Endothelial cell of umbilical vein (primary cell): ENCODE measurements at regions not wholly inside any gene's neighbourhood (a gene's known extent, or its start where the extent isn't known, plus 50 kb on each side); places are given as distances from the start of the nearest gene placed in this dataset.

Source experiments
- BruUV-seq: library from RNA; stranded (reverse); fragments of 400-500 nt; replicated peaks from 2 replicates; lab custom pipeline; 2021; lab: Mats Ljungman, UMichigan
- CTCF ChIA-PET: fragments of 300-600, 350-600 bp; sonication (Branson Sonifier 250); formaldehyde crosslinking; loops from one replicate; lab custom pipeline; 2021; ENCODE audit warnings: antibody characterized with exemption, inconsistent platforms; lab: Charles Lee
- POLR2A ChIA-PET: fragments of 300-600, 350-600 bp; sonication (Branson Sonifier 250); formaldehyde crosslinking; loops from one replicate; lab custom pipeline; 2021; ENCODE audit warnings: antibody characterized with exemption, inconsistent platforms; lab: Charles Lee
- DNase-seq: peaks from one replicate; pipeline ENCODE4 v3.0.0-alpha.2; 2011; ENCODE audit warnings: low read depth, low spot score
- FAIRE-seq: peaks from 2 replicates; lab custom pipeline; 2011; peaks lifted over from hg19 to GRCh38; lab: Jason Lieb, UNC
- H2AFZ ChIP-seq: 2 replicates; pipeline ENCODE4 v1.6.0; 2012; ENCODE audit warnings: low read depth, low read length, control low read depth, inconsistent platforms
- H3K27ac ChIP-seq: 2 replicates; pipeline ENCODE4 v1.5.1; 2011; ENCODE audit warnings: low read depth, mild to moderate bottlenecking, control low read depth, low read length, moderate library complexity; ENCODE audit not compliant: insufficient read depth
- H3K27me3 ChIP-seq, 2 experiments: 2 replicates each; pipeline versions ENCODE4 v1.6.0 to v1.6.1; 2011; ENCODE audit warnings: low read length in 2 of 2, mixed read lengths in 1 of 2; ENCODE audit not compliant: control insufficient read depth in 2 of 2, insufficient read depth in 2 of 2
- H3K36me3 ChIP-seq, 2 experiments: 2 replicates in 1 of 2; 3 replicates in 1 of 2; pipeline ENCODE4 v1.5.1; 2011; ENCODE audit warnings: low read length in 2 of 2, mild to moderate bottlenecking in 1 of 2, moderate library complexity in 1 of 2; ENCODE audit not compliant: control insufficient read depth in 2 of 2, insufficient read depth in 2 of 2; ENCODE audit errors: extremely low read depth in 1 of 2
- H3K4me1 ChIP-seq: 3 replicates; pipeline ENCODE4 v1.5.1; 2011; ENCODE audit warnings: mild to moderate bottlenecking, low read length; ENCODE audit not compliant: control insufficient read depth, insufficient read depth; ENCODE audit errors: extremely low read depth
- H3K4me2 ChIP-seq: 2 replicates; pipeline ENCODE4 v1.6.1; 2011; ENCODE audit warnings: low read length, control low read depth, mixed read lengths; ENCODE audit not compliant: insufficient read depth
- H3K4me3 ChIP-seq, 3 experiments: fragments of 200-600 bp in 1 of 3; sonication (generic), shearing (Covaris generic) in 1 of 3; replicated peaks in 1 of 3; 2 replicates each; pipeline ENCODE4 v1.5.1; 2011 to 2016; ENCODE audit warnings: control low read depth in 3 of 3, low read length in 3 of 3, mild to moderate bottlenecking in 2 of 3, inconsistent platforms in 1 of 3, low read depth in 1 of 3, moderate library complexity in 1 of 3; ENCODE audit not compliant: insufficient read depth in 1 of 3
- H3K79me2 ChIP-seq: 2 replicates; pipeline ENCODE4 v1.6.0; 2012; ENCODE audit warnings: low read length, inconsistent platforms; ENCODE audit not compliant: control insufficient read depth, insufficient read depth
- H3K9ac ChIP-seq: replicated peaks from 2 replicates; pipeline ENCODE3; 2011; ENCODE audit warnings: low read length, control low read depth; ENCODE audit not compliant: insufficient read depth; ENCODE audit errors: extremely low read depth
- H3K9me1 ChIP-seq: replicated peaks from 3 replicates; pipeline ENCODE4 v1.6.0; 2011; ENCODE audit warnings: mild to moderate bottlenecking, low read length; ENCODE audit not compliant: control insufficient read depth, insufficient read depth; ENCODE audit errors: extremely low read depth
- H3K9me3 ChIP-seq: replicated peaks from 2 replicates; pipeline ENCODE4 v1.5.1; 2012; ENCODE audit warnings: low read length, inconsistent platforms; ENCODE audit not compliant: control insufficient read depth, insufficient read depth
- H4K20me1 ChIP-seq: replicated peaks from 2 replicates; pipeline ENCODE3; 2011; ENCODE audit warnings: mild to moderate bottlenecking, low read length; ENCODE audit not compliant: control insufficient read depth, insufficient read depth; ENCODE audit errors: extremely low read depth
- EZH2 ChIP-seq: IDR thresholded peaks from 2 replicates; pipeline ENCODE4 v1.6.1; 2012; ENCODE audit warnings: borderline replicate concordance, low read depth, mild to moderate bottlenecking, moderate library complexity, low read length, inconsistent platforms; ENCODE audit not compliant: severe bottlenecking
- FOS ChIP-seq: IDR thresholded peaks from 2 replicates; pipeline ENCODE4 v1.6.1; 2011; ENCODE audit warnings: mild to moderate bottlenecking, low read length, moderate library complexity, borderline replicate concordance; ENCODE audit not compliant: insufficient read depth
- GATA2 ChIP-seq: IDR thresholded peaks from 2 replicates; pipeline ENCODE4 v1.7.0; 2011; ENCODE audit warnings: low read depth, mild to moderate bottlenecking, moderate library complexity, mixed read lengths, low read length; ENCODE audit not compliant: insufficient read length, insufficient read depth
- JUN ChIP-seq: IDR thresholded peaks from 2 replicates; pipeline ENCODE4 v1.6.1; 2011; ENCODE audit warnings: borderline replicate concordance, low read depth; ENCODE audit not compliant: insufficient read length, insufficient read depth
- MAX ChIP-seq: IDR thresholded peaks from 2 replicates; pipeline ENCODE4 v1.6.1; 2011; ENCODE audit not compliant: insufficient read depth, insufficient read length
- MYC ChIP-seq: IDR thresholded peaks from one replicate; pipeline ENCODE4 v1.6.1; 2011; ENCODE audit warnings: mild to moderate bottlenecking, low read depth, low read length
- POLR2A ChIP-seq: IDR thresholded peaks from 2 replicates; pipeline ENCODE4 v1.6.1; 2012; ENCODE audit warnings: low read depth, mild to moderate bottlenecking, control low read depth, low read length
- POLR2AphosphoS5 ChIP-seq: IDR thresholded peaks from 2 replicates; pipeline ENCODE4 v1.6.1; 2012; ENCODE audit warnings: low read depth, mild to moderate bottlenecking, control low read depth, low read length, moderate library complexity; ENCODE audit not compliant: insufficient read depth
- dilution Hi-C: fragments of 300-500 bp; cut with MboI; formaldehyde crosslinking; loops from one replicate; pipeline ENCODE4 v1.15.0; 2019; ENCODE audit warnings: low sequenced_read_pairs; ENCODE audit not compliant: extremely low pct_ligation_motif_present
- intact Hi-C: fragments of 100-400 bp; cut with micrococcal nuclease; formaldehyde crosslinking; loops from one replicate; pipeline ENCODE4 v1.10.0; 2022

- Histone ChIP-seq H3K79me2 (no peaks in the 10 kb centered on the region), H3K4me3 (no peak overlapping the region), H3K27me3 (no peaks in the 10 kb centered on the region), H3K4me1 (no peaks in the 10 kb centered on the region), H3K4me2 (no peak overlapping the region), H4K20me1 (no peaks in the 10 kb centered on the region), H3K36me3 (no peaks in the 10 kb centered on the region), H2AFZ (no peak overlapping the region), H3K9ac (no peak overlapping the region), H3K27ac (no peak overlapping the region), H3K9me3 (peaks cover 6% of the 10 kb centered on the region), H3K9me1 (no peaks in the 10 kb centered on the region)
- DNase-seq (no peak), FAIRE-seq (no peak)
- dilution Hi-C loops (no loop called here), intact Hi-C loops (no loop called here)
- no TSS peak for BruUV-seq
- ChIA-PET CTCF (no interaction called here), POLR2A (no interaction called here)
- no peak for TF ChIP-seq MYC
- no peak for TF ChIP-seq POLR2A
- TF ChIP-seq EZH2 = no peak
- TF ChIP-seq POLR2AphosphoS5 = no peak
Observed at GRCh38 chr2:104163611-104164130, 690.2 kb upstream of the POU3F3 start.

GRCh38 chr2:104164721-104165252 lies 689.1 kb upstream of the POU3F3 start:
- Histone ChIP-seq H3K27me3 (no peaks in the 10 kb centered on the region), H3K4me2 (no peak overlapping the region), H3K27ac (no peak overlapping the region), H3K4me3 (no peak overlapping the region), H3K9me1 (no peaks in the 10 kb centered on the region), H3K36me3 (no peaks in the 10 kb centered on the region), H3K9ac (no peak overlapping the region), H4K20me1 (no peaks in the 10 kb centered on the region), H3K4me1 (no peaks in the 10 kb centered on the region), H2AFZ (no peak overlapping the region), H3K79me2 (no peaks in the 10 kb centered on the region), H3K9me3 (peaks cover 6% of the 10 kb centered on the region)
- no TSS peak for BruUV-seq
- FAIRE-seq (no peak), DNase-seq (no peak)
- ChIA-PET CTCF (no interaction called here), POLR2A (no interaction called here)
- intact Hi-C loops (no loop called here), dilution Hi-C loops (no loop called here)
- TF ChIP-seq JUN (no peak), MYC (no peak), GATA2 (no peak), FOS (no peak), MAX (no peak)
